Ishikawa (cell line): ENCODE measurements at regions not wholly inside any gene's neighbourhood (a gene's known extent, or its start where the extent isn't known, plus 50 kb on each side); places are given as distances from the start of the nearest gene placed in this dataset.

Experiments
- CEBPB ChIP-seq: IDR thresholded peaks from 2 replicates; pipeline ENCODE4 v1.6.1; 2012
- CREB1 ChIP-seq: IDR thresholded peaks from 2 replicates; pipeline ENCODE4 v1.6.1; 2012; ENCODE audit warnings: low read depth
- EGR1 ChIP-seq: IDR thresholded peaks from 2 replicates; pipeline ENCODE4 v1.6.1; 2012
- EP300 ChIP-seq: IDR thresholded peaks from 2 replicates; pipeline ENCODE4 v1.6.1; 2012; ENCODE audit warnings: borderline replicate concordance
- FOXM1 ChIP-seq: IDR thresholded peaks from 2 replicates; pipeline ENCODE4 v1.6.1; 2012; ENCODE audit warnings: low read depth, borderline replicate concordance
- MAX ChIP-seq: IDR thresholded peaks from 2 replicates; pipeline ENCODE4 v1.6.1; 2012
- NFIC ChIP-seq: IDR thresholded peaks from 2 replicates; pipeline ENCODE4 v1.6.1; 2012
- RAD21 ChIP-seq: IDR thresholded peaks from 2 replicates; pipeline ENCODE4 v1.6.1; 2012; ENCODE audit warnings: low read depth
- REST ChIP-seq: IDR thresholded peaks from 2 replicates; pipeline ENCODE4 v1.6.1; 2012; ENCODE audit warnings: low read depth, mild to moderate bottlenecking
- TAF1 ChIP-seq: IDR thresholded peaks from 2 replicates; pipeline ENCODE4 v1.6.1; 2012; ENCODE audit warnings: low read depth, mild to moderate bottlenecking
- TCF12 ChIP-seq: IDR thresholded peaks from 2 replicates; pipeline ENCODE4 v1.6.1; 2012; ENCODE audit warnings: low read depth
- TEAD4 ChIP-seq: IDR thresholded peaks from 2 replicates; pipeline ENCODE4 v1.6.1; 2012
- USF1 ChIP-seq: IDR thresholded peaks from 2 replicates; pipeline ENCODE4 v1.6.1; 2012
- YY1 ChIP-seq: IDR thresholded peaks from 2 replicates; pipeline ENCODE4 v1.6.1; 2012; ENCODE audit warnings: low read depth
- ZBTB7A ChIP-seq: IDR thresholded peaks from 2 replicates; pipeline ENCODE4 v1.6.1; 2012; ENCODE audit warnings: low read depth

- TF ChIP-seq USF1 (no peak), RAD21 (no peak), NFIC (peak; percentile 20; the same call in 1 of the 2 replicates), TEAD4 (peak; percentile 61), FOXM1 (peak; percentile 35; the same call in 1 of the 2 replicates), TCF12 (no peak), EP300 (peak; percentile 62; the same call in 1 of the 2 replicates)
Measured at GRCh38 chr18:27713738-27714095, 463.2 kb downstream of the CDH2 start.

- TF ChIP-seq NFIC, result no peak
- TF ChIP-seq EP300, result no peak
- no peak for TF ChIP-seq EGR1
Measured at GRCh38 chr18:27713037-27713737, 463.7 kb downstream of the CDH2 start.

- TF ChIP-seq TAF1 (no peak), NFIC (no peak), FOXM1 (no peak), TEAD4 (no peak), RAD21 (no peak), YY1 (no peak), TCF12 (no peak), REST (no peak), CEBPB (no peak), EP300 (no peak), EGR1 (no peak), ZBTB7A (no peak)
Measured at GRCh38 chr18:27712066-27712465, 464.9 kb downstream of the CDH2 start.

- TF ChIP-seq MAX (no peak), EP300 (no peak), CEBPB (no peak), USF1 (no peak), FOXM1 (no peak), CREB1 (no peak)
Measured at GRCh38 chr18:27711382-27711781, 465.5 kb downstream of the CDH2 start.

GRCh38 chr18:27709344-27709743, 467.6 kb downstream of the CDH2 start:
- TF ChIP-seq NFIC, result no peak
- no peak for TF ChIP-seq CREB1

GRCh38 chr18:27707201-27707600, 469.7 kb downstream of the CDH2 start:
- TF ChIP-seq YY1 (no peak), TEAD4 (no peak), NFIC (no peak), EP300 (no peak), CREB1 (no peak)

- TF ChIP-seq CREB1 (no peak), FOXM1 (peak; percentile 32; the same call in 1 of the 2 replicates)
Measured at GRCh38 chr18:27704736-27705361, 472.1 kb downstream of the CDH2 start.

GRCh38 chr18:27699137-27699536, 477.8 kb downstream of the CDH2 start:
- TF ChIP-seq TCF12 (no peak), CREB1 (no peak), EGR1 (no peak), EP300 (no peak), YY1 (no peak), RAD21 (no peak)

GRCh38 chr18:27696148-27696547, 480.8 kb downstream of the CDH2 start:
- no peak for TF ChIP-seq TCF12
- no peak for TF ChIP-seq TEAD4
- no peak for TF ChIP-seq CEBPB
- TF ChIP-seq MAX, result no peak
- no peak for TF ChIP-seq NFIC
- TF ChIP-seq YY1, result no peak
- no peak for TF ChIP-seq FOXM1
- TF ChIP-seq EGR1, result no peak
- TF ChIP-seq USF1, result no peak
- no peak for TF ChIP-seq EP300
- TF ChIP-seq REST, result no peak
- TF ChIP-seq TAF1, result no peak
